K562 (cell line): ENCODE measurements at regions not wholly inside any gene's neighbourhood (a gene's known extent, or its start where the extent isn't known, plus 50 kb on each side); places are given as distances from the start of the nearest gene placed in this dataset.

Experiments used
- ATAC-seq: fragments of 200-7000 bp; cut with Tn5 transposase; 3 replicates; pipeline ENCODE4 v1.9.1; 2020; ENCODE audit warnings: moderate library complexity
- BruUV-seq: library from RNA; stranded (reverse); fragments of 400-500 nt; replicated peaks from 2 replicates; lab custom pipeline; 2021; lab: Mats Ljungman, UMichigan
- CTCF ChIA-PET: fragments of 300-600 bp; formaldehyde crosslinking; extraction: SDS; loops from one replicate; lab custom pipeline; 2021; ENCODE audit warnings: low intra/inter-chr PET ratio; lab: Yijun Ruan, JAX
- POLR2A ChIA-PET: fragments of 300-600, 350-650 bp; sonication (Branson Sonifier 250); formaldehyde crosslinking; extraction: SDS; loops from one replicate; lab custom pipeline; 2021; ENCODE audit warnings: antibody characterized with exemption, inconsistent platforms; lab: Yijun Ruan, JAX
- DNase-seq, 4 experiments: peaks; one replicate each; pipeline versions ENCODE4 v3.0.0 to v3.0.0-alpha.2; 2011 to 2018; ENCODE audit warnings: low spot score in 3 of 4, mixed read lengths in 3 of 4; ENCODE audit errors: extremely low read depth in 1 of 4
- FAIRE-seq: peaks from 2 replicates; lab custom pipeline; 2011; peaks lifted over from hg19 to GRCh38; lab: Jason Lieb, UNC
- H2AFZ ChIP-seq: 2 replicates; pipeline ENCODE4 v1.6.0; 2011; ENCODE audit warnings: low read depth, low read length, control low read depth, inconsistent platforms
- H3K27ac ChIP-seq: fragments of 200-600 bp; 3 replicates; pipeline ENCODE4 v1.8.0; 2011; ENCODE audit warnings: low read depth, mild to moderate bottlenecking, control low read depth, inconsistent platforms, low read length, moderate library complexity, mixed read lengths; ENCODE audit errors: extremely low read depth
- H3K27me3 ChIP-seq, 2 experiments: fragments of 300-600 bp in 1 of 2; 2 replicates in 1 of 2; 3 replicates in 1 of 2; pipeline versions ENCODE4 v1.6.0 to v1.8.0; 2011; ENCODE audit warnings: inconsistent platforms in 2 of 2, low read length in 2 of 2, mild to moderate bottlenecking in 1 of 2, mixed read lengths in 1 of 2, moderate library complexity in 1 of 2; ENCODE audit not compliant: control insufficient read depth in 2 of 2, insufficient read depth in 2 of 2
- H3K36me3 ChIP-seq: fragments of 300-600 bp; 3 replicates; pipeline ENCODE4 v1.8.0; 2011; ENCODE audit warnings: mild to moderate bottlenecking, low read length, inconsistent platforms; ENCODE audit not compliant: control insufficient read depth, insufficient read depth
- H3K4me1 ChIP-seq, 2 experiments: fragments of 200-600 bp in 1 of 2; replicated peaks in 1 of 2; 2 replicates in 1 of 2; 3 replicates in 1 of 2; pipeline versions ENCODE4 v1.5.1 to v1.8.0; 2011; ENCODE audit warnings: inconsistent platforms in 2 of 2, low read length in 2 of 2, mild to moderate bottlenecking in 1 of 2, mixed read lengths in 1 of 2, moderate library complexity in 1 of 2; ENCODE audit not compliant: control insufficient read depth in 2 of 2, insufficient read depth in 2 of 2
- H3K4me2 ChIP-seq: 2 replicates; pipeline ENCODE4 v1.6.1; 2011; ENCODE audit warnings: low read length, control low read depth, inconsistent platforms, mixed read lengths; ENCODE audit not compliant: insufficient read depth
- H3K4me3 ChIP-seq: fragments of 200-600 bp; sonication (generic), shearing (Covaris generic); 2 replicates; pipeline ENCODE4 v1.5.1; 2016; ENCODE audit warnings: control low read depth, inconsistent platforms
- H3K79me2 ChIP-seq: fragments of 200-600 bp; 3 replicates; pipeline ENCODE4 v1.8.0; 2011; ENCODE audit warnings: low read length, inconsistent platforms; ENCODE audit not compliant: control insufficient read depth, insufficient read depth
- H3K9ac ChIP-seq, 2 experiments: 2 replicates each; pipeline versions ENCODE4 v1.6.0 to v1.6.1; 2011; ENCODE audit warnings: low read depth in 2 of 2, low read length in 2 of 2, control low read depth in 1 of 2, inconsistent platforms in 1 of 2, mild to moderate bottlenecking in 1 of 2, mixed read lengths in 1 of 2; ENCODE audit not compliant: insufficient read depth in 1 of 2
- H3K9me1 ChIP-seq: one replicate; pipeline ENCODE4 v1.6.0; 2011; ENCODE audit warnings: inconsistent platforms, mild to moderate bottlenecking, low read length, moderate library complexity; ENCODE audit not compliant: control insufficient read depth, insufficient read depth
- H3K9me3 ChIP-seq: replicated peaks from 2 replicates; pipeline ENCODE4 v1.5.1; 2011; ENCODE audit warnings: low read depth, low read length, inconsistent platforms; ENCODE audit not compliant: control insufficient read depth, insufficient read depth
- H4K20me1 ChIP-seq: replicated peaks from 2 replicates; pipeline ENCODE4 v1.6.1; 2011; ENCODE audit warnings: low read length, inconsistent platforms, mixed read lengths; ENCODE audit not compliant: control insufficient read depth, insufficient read depth
- ARID3A ChIP-seq: IDR thresholded peaks from 2 replicates; pipeline ENCODE4 v1.6.1; 2012; ENCODE audit warnings: low read depth, low read length, improper control_type of control experiment, borderline replicate concordance
- BACH1 ChIP-seq: fragments of 200-800 bp; sonication (Bioruptor generic); IDR thresholded peaks from 2 replicates; pipeline ENCODE4 v1.6.1; 2016; ENCODE audit warnings: missing genetic modification characterization, missing compliant biosample characterization
- CBX3 ChIP-seq, 2 experiments: IDR thresholded peaks; 1 replicate in 1 of 2; 2 replicates in 1 of 2; pipeline ENCODE4 v1.6.1; 2012; ENCODE audit warnings: inconsistent platforms in 2 of 2, low read length in 2 of 2, borderline replicate concordance in 1 of 2, control low read depth in 1 of 2
- COPS2 ChIP-seq: fragments of 450-650 bp; conservative IDR thresholded peaks from 2 replicates; pipeline ENCODE4 v1.6.1; 2016; ENCODE audit warnings: mild to moderate bottlenecking, moderate library complexity
- KLF10 ChIP-seq: fragments of 250-450 bp; sonication (Bioruptor Pico); IDR thresholded peaks from 2 replicates; pipeline ENCODE4 v1.6.1; 2021; ENCODE audit warnings: matching md5 sums
- PHF8 ChIP-seq: fragments of 200-600 bp; sonication (generic); IDR thresholded peaks from 2 replicates; pipeline ENCODE4 v1.6.1; 2012; ENCODE audit warnings: mixed run types, mild to moderate bottlenecking, inconsistent platforms, low read length, moderate library complexity, borderline replicate concordance
- SAFB ChIP-seq: fragments of 200-400 bp; formaldehyde crosslinking; IDR thresholded peaks from 2 replicates; pipeline ENCODE4 v1.6.1; 2017; ENCODE audit warnings: low read depth, low read length, borderline replicate concordance
- ZBTB8A ChIP-seq: fragments of 450-650 bp; IDR thresholded peaks from 2 replicates; pipeline ENCODE4 v1.6.1; 2018; ENCODE audit warnings: mild to moderate bottlenecking, moderate library complexity; ENCODE audit not compliant: partially characterized antibody
- ZNF134 ChIP-seq: fragments of 250-450 bp; sonication (Bioruptor Pico); conservative IDR thresholded peaks from 2 replicates; pipeline ENCODE4 v1.4.0; 2020
- ZNF431 ChIP-seq: sonication (generic); formaldehyde crosslinking; IDR thresholded peaks from 2 replicates; pipeline ENCODE4 v1.8.0; 2022; ENCODE audit warnings: mild to moderate bottlenecking, missing genetic modification reagents
- ZNF512 ChIP-seq: IDR thresholded peaks from 2 replicates; pipeline ENCODE4 v1.6.1; 2016; ENCODE audit warnings: missing genetic modification characterization, missing compliant biosample characterization
- ZNF609 ChIP-seq: sonication (generic); formaldehyde crosslinking; IDR thresholded peaks from 2 replicates; pipeline ENCODE4 v1.8.1; 2023; ENCODE audit warnings: missing genetic modification reagents, mild to moderate bottlenecking, borderline replicate concordance
- ZNF830 ChIP-seq: fragments of 250-450 bp; sonication (Bioruptor Pico); IDR thresholded peaks from 2 replicates; pipeline ENCODE4 v1.5.0; 2021; ENCODE audit warnings: mild to moderate bottlenecking
- WGBS: fragments of 100-300 bp; shearing (Covaris generic); methylation state at CpG from one replicate; pipeline ENCODE4 v1.1.6; 2016; ENCODE audit warnings: low coverage, mixed read lengths; ENCODE audit not compliant: insufficient coverage; ENCODE audit errors: missing lambda C conversion rate; 5-methylcytosine and 5-hydroxymethylcytosine counted together
- in situ Hi-C: fragments of 300-500 bp; cut with MboI; formaldehyde crosslinking; loops from 4 replicates; pipeline ENCODE4 v1.15.0; 2018; ENCODE audit warnings: inconsistent platforms, mixed read lengths
- intact Hi-C: fragments of 100-400 bp; cut with micrococcal nuclease; formaldehyde crosslinking; loops from 2 replicates; pipeline ENCODE4 v1.14.2; 2022
- TF ChIP-seq, protein P1 (sequence below): sonication (generic); formaldehyde crosslinking; IDR thresholded peaks from 2 replicates; pipeline ENCODE4 v1.8.0; 2022; ENCODE audit warnings: missing genetic modification reagents, mild to moderate bottlenecking, borderline replicate concordance

DNA sequence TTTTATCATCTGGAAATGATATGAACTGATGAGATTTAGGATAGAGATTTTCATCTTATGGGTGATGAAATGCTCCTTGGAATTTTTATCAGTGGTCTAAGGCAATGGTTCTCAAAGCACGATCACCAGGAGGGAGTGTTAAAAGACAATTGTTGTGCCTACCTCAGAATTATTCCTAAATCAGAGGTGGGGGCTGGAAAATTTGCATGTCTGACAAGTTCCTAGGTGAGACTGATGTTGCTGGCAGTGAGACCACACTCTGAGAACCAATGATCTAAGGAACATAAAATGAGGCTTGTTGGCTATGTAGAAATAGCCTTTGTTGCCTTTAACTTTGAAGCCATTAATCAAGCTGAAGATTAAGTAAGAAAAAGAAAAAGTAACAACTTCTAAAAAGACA, 416.6 kb upstream of the AZI2 start:
- Histone ChIP-seq H3K4me1 (no peaks in the 10 kb centered on the region), H3K9me1 (no peaks in the 10 kb centered on the region), H2AFZ (no peak overlapping the region), H3K9ac (no peak overlapping the region), H3K36me3 (no peaks in the 10 kb centered on the region)
- POLR2A ChIA-PET, result no interaction called here
- 8% methylated on average over 1 of the region's 1 CpG for WGBS
- ATAC-seq, result no peak
- no peak for TF ChIP-seq ZNF431 (CRISPR knock-in tag)
- TF ChIP-seq, protein P1, sequence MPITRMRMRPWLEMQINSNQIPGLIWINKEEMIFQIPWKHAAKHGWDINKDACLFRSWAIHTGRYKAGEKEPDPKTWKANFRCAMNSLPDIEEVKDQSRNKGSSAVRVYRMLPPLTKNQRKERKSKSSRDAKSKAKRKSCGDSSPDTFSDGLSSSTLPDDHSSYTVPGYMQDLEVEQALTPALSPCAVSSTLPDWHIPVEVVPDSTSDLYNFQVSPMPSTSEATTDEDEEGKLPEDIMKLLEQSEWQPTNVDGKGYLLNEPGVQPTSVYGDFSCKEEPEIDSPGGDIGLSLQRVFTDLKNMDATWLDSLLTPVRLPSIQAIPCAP (CRISPR knock-in tag), result no peak
- no peak for TF ChIP-seq SAFB
- TF ChIP-seq ZBTB8A, result no peak
- TF ChIP-seq ZNF830 (CRISPR knock-in tag), result no peak
- TF ChIP-seq ARID3A, result no peak
- no peak for TF ChIP-seq ZNF609 (CRISPR knock-in tag)
- TF ChIP-seq CBX3 (IDR thresholded peaks at IDR 0.05; ENCODE audit: borderline replicate concordance in 1 of 2, low read length in 2 of 2), result no peak
- no peak for TF ChIP-seq PHF8
- TF ChIP-seq ZNF512 (tag), result no peak
- no peak for TF ChIP-seq ZNF134
- TF ChIP-seq COPS2, result no peak
- TF ChIP-seq BACH1, result no peak
- no peak for TF ChIP-seq KLF10
- TF ChIP-seq, all 486 proteins: peak for 0
- Histone ChIP-seq H3K79me2 (no peaks in the 10 kb centered on the region), H3K4me3 (no peak overlapping the region), H3K9me3 (no peaks in the 10 kb centered on the region), H3K27ac (no peak overlapping the region), H3K4me2 (no peak overlapping the region), H4K20me1 (no peaks in the 10 kb centered on the region), H3K27me3 (no peaks in the 10 kb centered on the region)
- BruUV-seq, result no TSS peak
- DNase-seq (no peak), FAIRE-seq (no peak)
- intact Hi-C loops (no loop called here), in situ Hi-C loops (no loop called here)
- CTCF ChIA-PET, result no interaction called here
